ENCODE measurements at regions not wholly inside any gene's neighbourhood (a gene's known extent, or its start where the extent isn't known, plus 50 kb on each side); places are given as distances from the start of the nearest gene placed in this dataset.

GRCh38 chr4:155572106-155572703 is 94.4 kb upstream of the GUCY1A1 start:
- no peak for DNase-seq
- no peak for TF ChIP-seq CTCF (conservative IDR thresholded peaks at IDR 0.05)
- TF ChIP-seq EZH2 (IDR thresholded peaks at IDR 0.05; ENCODE audit: low read depth): no peak
- intact Hi-C loops (cut with micrococcal nuclease; ENCODE audit: unreplicated experiment): no loop called here
- H4K20me1 ChIP-seq (ENCODE audit: insufficient read depth): no peaks in the 10 kb centered on the region
- H3K4me2 ChIP-seq: no peak overlapping the region
- no peak overlapping the region for H3K27ac ChIP-seq
- H3K79me2 ChIP-seq (ENCODE audit: low read depth): no peaks in the 10 kb centered on the region
- H3K9me2 ChIP-seq (ENCODE audit: insufficient read depth): no peaks in the 10 kb centered on the region
- H3K4me1 ChIP-seq (replicated peaks; ENCODE audit: insufficient read depth): no peaks in the 10 kb centered on the region
- H3K27me3 ChIP-seq (ENCODE audit: insufficient read depth, low read depth): no peaks in the 10 kb centered on the region
- H2AFZ ChIP-seq: no peak overlapping the region
- H3K9me3 ChIP-seq (ENCODE audit: insufficient read depth, low read depth): no peaks in the 10 kb centered on the region
- BruUV-seq (replicated peaks): no TSS peak
- ChIA-PET POLR2A (ENCODE audit: unreplicated experiment) (no interaction called here), CTCF (no interaction called here)
- H3K36me3 ChIP-seq (ENCODE audit: low read depth): no peaks in the 10 kb centered on the region
- no peaks in the 10 kb centered on the region for H3F3A ChIP-seq (ENCODE audit: insufficient read depth, low read depth)
- no peak overlapping the region for H3K4me3 ChIP-seq

- no peaks in the 10 kb centered on the region for H3K27me3 ChIP-seq (ENCODE audit: insufficient read depth, low read depth)
- no peak overlapping the region for H3K4me2 ChIP-seq
- no peaks in the 10 kb centered on the region for H3K4me1 ChIP-seq (replicated peaks; ENCODE audit: insufficient read depth)
- H3F3A ChIP-seq (ENCODE audit: insufficient read depth, low read depth): no peaks in the 10 kb centered on the region
- no peak for DNase-seq
- TF ChIP-seq EZH2 (IDR thresholded peaks at IDR 0.05; ENCODE audit: low read depth) (no peak), CTCF (conservative IDR thresholded peaks at IDR 0.05) (no peak)
- ChIA-PET POLR2A (ENCODE audit: unreplicated experiment) (no interaction called here), CTCF (interaction anchor here (0.5 kb wide), 1 partner anchor 10 kb away, joined by 7 read pairs; no protein-coding TSS in a partner anchor)
- BruUV-seq (replicated peaks): no TSS peak
- intact Hi-C loops (cut with micrococcal nuclease; ENCODE audit: unreplicated experiment): no loop called here
- no peaks in the 10 kb centered on the region for H4K20me1 ChIP-seq (ENCODE audit: insufficient read depth)
- H3K9me3 ChIP-seq (ENCODE audit: insufficient read depth, low read depth): no peaks in the 10 kb centered on the region
- no peaks in the 10 kb centered on the region for H3K79me2 ChIP-seq (ENCODE audit: low read depth)
- no peak overlapping the region for H2AFZ ChIP-seq
- no peaks in the 10 kb centered on the region for H3K9me2 ChIP-seq (ENCODE audit: insufficient read depth)
- no peak overlapping the region for H3K4me3 ChIP-seq
- H3K27ac ChIP-seq: no peak overlapping the region
- H3K36me3 ChIP-seq (ENCODE audit: low read depth): no peaks in the 10 kb centered on the region
These were observed 95.3 kb upstream of the GUCY1A1 start for GRCh38 chr4:155571184-155571944.

- Histone ChIP-seq H3K9me2 (ENCODE audit: insufficient read depth) (no peaks in the 10 kb centered on the region), H3K79me2 (ENCODE audit: low read depth) (no peaks in the 10 kb centered on the region), H3K4me1 (replicated peaks; ENCODE audit: insufficient read depth) (no peaks in the 10 kb centered on the region), H3K36me3 (ENCODE audit: low read depth) (no peaks in the 10 kb centered on the region), H3F3A (ENCODE audit: insufficient read depth, low read depth) (no peaks in the 10 kb centered on the region), H3K27me3 (ENCODE audit: insufficient read depth, low read depth) (no peaks in the 10 kb centered on the region), H3K27ac (no peak overlapping the region), H3K4me2 (no peak overlapping the region), H3K9me3 (ENCODE audit: insufficient read depth, low read depth) (no peaks in the 10 kb centered on the region), H2AFZ (no peak overlapping the region), H3K4me3 (no peak overlapping the region), H4K20me1 (ENCODE audit: insufficient read depth) (no peaks in the 10 kb centered on the region)
- TF ChIP-seq EZH2 (IDR thresholded peaks at IDR 0.05; ENCODE audit: low read depth) (no peak), CTCF (conservative IDR thresholded peaks at IDR 0.05) (no peak)
- BruUV-seq (replicated peaks): no TSS peak
- intact Hi-C loops (cut with micrococcal nuclease; ENCODE audit: unreplicated experiment): no loop called here
- no peak for DNase-seq
- ChIA-PET CTCF (interaction anchor here (0.5 kb wide), 1 partner anchor 10 kb away, joined by 7 read pairs; no protein-coding TSS in a partner anchor), POLR2A (ENCODE audit: unreplicated experiment) (no interaction called here)
These were observed 96.0 kb upstream of the GUCY1A1 start for GRCh38 chr4:155570661-155571060.
